Osteocyte (in vitro differentiated cells): ENCODE measurements at regions not wholly inside any gene's neighbourhood (a gene's known extent, or its start where the extent isn't known, plus 50 kb on each side); places are given as distances from the start of the nearest gene placed in this dataset.
A peak's percentile ranks its signal among the peaks of the same experiment; 100 is the strongest.

Source experiments
- DNase-seq: peaks from one replicate; pipeline ENCODE4 v3.0.0; 2021; ENCODE audit warnings: mixed read lengths; ENCODE audit not compliant: unreplicated experiment; ENCODE audit errors: extremely low spot score
- H3K27ac Mint-ChIP-seq: one replicate; pipeline ENCODE4 v1.8.0; 2021; ENCODE audit warnings: mild to moderate bottlenecking, mixed read lengths; ENCODE audit not compliant: unreplicated experiment
- H3K27me3 Mint-ChIP-seq: one replicate; pipeline ENCODE4 v1.8.0; 2021; ENCODE audit warnings: mixed read lengths; ENCODE audit not compliant: unreplicated experiment
- H3K36me3 Mint-ChIP-seq: one replicate; pipeline ENCODE4 v1.8.0; 2021; ENCODE audit warnings: mixed read lengths; ENCODE audit not compliant: unreplicated experiment
- H3K4me1 Mint-ChIP-seq: one replicate; pipeline ENCODE4 v1.8.0; 2021; ENCODE audit warnings: mixed read lengths; ENCODE audit not compliant: unreplicated experiment
- H3K4me3 Mint-ChIP-seq: one replicate; pipeline ENCODE4 v1.8.0; 2021; ENCODE audit warnings: mild to moderate bottlenecking, moderate library complexity, mixed read lengths; ENCODE audit not compliant: unreplicated experiment
- H3K9me3 Mint-ChIP-seq: one replicate; pipeline ENCODE4 v1.8.0; 2021; ENCODE audit warnings: mixed read lengths; ENCODE audit not compliant: unreplicated experiment
- CTCF ChIP-seq: fragments of 200-600 bp; sonication (generic); IDR thresholded peaks from 2 replicates; pipeline ENCODE4 v1.5.0; 2021; ENCODE audit warnings: antibody characterized with exemption, mild to moderate bottlenecking, moderate library complexity

GRCh38 chr15:88980498-88980897 lies 67.3 kb upstream of the MFGE8 start:
- Mint-ChIP-seq H3K9me3 (no peaks in the 10 kb centered on the region), H3K27ac (no peak overlapping the region), H3K4me3 (no peak overlapping the region), H3K27me3 (peaks cover 5% of the 10 kb centered on the region), H3K36me3 (no peaks in the 10 kb centered on the region), H3K4me1 (peaks cover 27% of the 10 kb centered on the region)
- TF ChIP-seq CTCF, result no peak
- no peak for DNase-seq

GRCh38 chr15:88981244-88982215 lies 68.4 kb upstream of the MFGE8 start:
- H3K9me3 Mint-ChIP-seq, result no peaks in the 10 kb centered on the region
- H3K4me3 Mint-ChIP-seq, result no peak overlapping the region
- no peak for TF ChIP-seq CTCF
- no peaks in the 10 kb centered on the region for H3K27me3 Mint-ChIP-seq
- H3K27ac Mint-ChIP-seq, result no peak overlapping the region
- H3K4me1 Mint-ChIP-seq, result peaks cover 19% of the 10 kb centered on the region
- no peaks in the 10 kb centered on the region for H3K36me3 Mint-ChIP-seq
- no peak for DNase-seq

GRCh38 chr15:88982304-88982945 lies 69.2 kb upstream of the MFGE8 start:
- H3K9me3 Mint-ChIP-seq, result no peaks in the 10 kb centered on the region
- H3K27me3 Mint-ChIP-seq, result no peaks in the 10 kb centered on the region
- H3K4me3 Mint-ChIP-seq, result no peak overlapping the region
- peaks cover 19% of the 10 kb centered on the region for H3K4me1 Mint-ChIP-seq
- DNase-seq, result peak; percentile 88
- TF ChIP-seq CTCF, result no peak
- H3K36me3 Mint-ChIP-seq, result no peaks in the 10 kb centered on the region
- H3K27ac Mint-ChIP-seq, result peak overlapping the region; percentile 41

- Mint-ChIP-seq H3K4me1 (peaks cover 25% of the 10 kb centered on the region), H3K27ac (no peak overlapping the region), H3K27me3 (no peaks in the 10 kb centered on the region), H3K36me3 (no peaks in the 10 kb centered on the region), H3K9me3 (no peaks in the 10 kb centered on the region), H3K4me3 (no peak overlapping the region)
- no peak for DNase-seq
- no peak for TF ChIP-seq CTCF
These were observed 69.8 kb upstream of the MFGE8 start for GRCh38 chr15:88982946-88983342.

GRCh38 chr15:88983861-88984429 lies 70.8 kb upstream of the MFGE8 start:
- DNase-seq, result no peak
- no peak for TF ChIP-seq CTCF
- Mint-ChIP-seq H3K27me3 (no peaks in the 10 kb centered on the region), H3K4me3 (no peak overlapping the region), H3K9me3 (no peaks in the 10 kb centered on the region), H3K36me3 (no peaks in the 10 kb centered on the region), H3K4me1 (peaks cover 25% of the 10 kb centered on the region), H3K27ac (no peak overlapping the region)
